Spleen (tissue), 11 donors: ENCODE measurements at regions not wholly inside any gene's neighbourhood (a gene's known extent, or its start where the extent isn't known, plus 50 kb on each side); places are given as distances from the start of the nearest gene placed in this dataset.

Experiments
- DNase-seq: peaks from one replicate; pipeline ENCODE4 v3.0.0-alpha.2; 2020
- H3K27ac ChIP-seq, 8 donors: fragments of 200-600 bp; sonication (generic) in 7 of 8; 1 replicate in 4 of 8; 2 replicates in 4 of 8; pipeline versions ENCODE4 v1.5.0 to v1.8.0; 2016 to 2021; ENCODE audit warnings: inconsistent platforms in 4 of 8, mild to moderate bottlenecking in 4 of 8, moderate library complexity in 1 of 8
- H3K27me3 ChIP-seq, 7 donors: fragments of 200-600 bp; sonication (generic) in 6 of 7; replicated peaks in 1 of 7; 1 replicate in 4 of 7; 2 replicates in 3 of 7; pipeline versions ENCODE4 v1.5.0 to v1.8.0; 2016 to 2021; ENCODE audit warnings: inconsistent platforms in 3 of 7, mild to moderate bottlenecking in 1 of 7
- H3K36me3 ChIP-seq, 6 donors: fragments of 200-600 bp; sonication (generic) in 5 of 6; 1 replicate in 4 of 6; 2 replicates in 2 of 6; pipeline versions ENCODE4 v1.5.0 to v1.8.0; 2016 to 2021; ENCODE audit warnings: inconsistent platforms in 2 of 6
- H3K4me1 ChIP-seq, 6 donors: fragments of 200-600 bp; sonication (generic) in 5 of 6; 1 replicate in 3 of 6; 2 replicates in 3 of 6; pipeline versions ENCODE4 v1.5.0 to v1.8.0; 2016 to 2021; ENCODE audit warnings: inconsistent platforms in 3 of 6
- H3K4me3 ChIP-seq, 8 donors: fragments of 200-600 bp; sonication (generic) in 7 of 8; 1 replicate in 4 of 8; 2 replicates in 4 of 8; pipeline versions ENCODE4 v1.5.0 to v1.8.0; 2016 to 2021; ENCODE audit warnings: inconsistent platforms in 4 of 8, mild to moderate bottlenecking in 4 of 8, moderate library complexity in 2 of 8
- H3K9me3 ChIP-seq, 8 donors: fragments of 200-600 bp; sonication (generic) in 7 of 8; 1 replicate in 4 of 8; 2 replicates in 4 of 8; pipeline versions ENCODE4 v1.5.0 to v1.8.0; 2016 to 2021; ENCODE audit warnings: inconsistent platforms in 4 of 8
- POLR2A ChIP-seq, 3 donors: fragments of 450-650 bp; IDR thresholded peaks; one replicate each; pipeline ENCODE4 v1.5.1; 2017; ENCODE audit warnings: antibody characterized with exemption in 3 of 3, mild to moderate bottlenecking in 1 of 3
- POLR2AphosphoS5 ChIP-seq, 3 donors: sonication (generic); formaldehyde crosslinking; IDR thresholded peaks; one replicate each; pipeline ENCODE4 v1.5.1; 2017; ENCODE audit warnings: antibody characterized with exemption in 3 of 3
- WGBS, 5 donors: extraction: QIAGEN DNeasy Blood & Tissue Kit in 3 of 5; methylation state at CpG; one replicate each; pipeline versions ENCODE4 v1.1.5 to v1.1.7; 2013 to 2018; 5-methylcytosine and 5-hydroxymethylcytosine counted together
- intact Hi-C: fragments of 100-400 bp; cut with DNase I; formaldehyde crosslinking; loops from one replicate; pipeline ENCODE4 v1.15.0; 2023; ENCODE audit warnings: low total_unique reads
- TF ChIP-seq, protein P1 (sequence below), 11 experiments: fragments of 200-600 bp in 7 of 11; fragments of 450-650 bp in 4 of 11; sonication (generic) in 4 of 11; IDR thresholded peaks in 8 of 11; conservative IDR thresholded peaks in 3 of 11; 1 replicate in 7 of 11; 2 replicates in 4 of 11; pipeline versions ENCODE4 v1.4.0 to v1.8.0; 2016 to 2021; ENCODE audit warnings: antibody characterized with exemption in 11 of 11, inconsistent platforms in 4 of 11, mild to moderate bottlenecking in 1 of 11
- donor health status: healthy with polysubstance abuse.
- donor health status: DM: no; HTN: no; CAD: no; lungs with moderate emphysema.
- donor health status: DM: no; HTN: no; CAD: no.
- donor health status: Bipolar disorder and iron deficiency.
- donor health status: healthy.
- donor health status: DM: no; HTN: no; CAD: no.
- donor health status: DM: yes; HTN: yes; CAD: no.

DNA sequence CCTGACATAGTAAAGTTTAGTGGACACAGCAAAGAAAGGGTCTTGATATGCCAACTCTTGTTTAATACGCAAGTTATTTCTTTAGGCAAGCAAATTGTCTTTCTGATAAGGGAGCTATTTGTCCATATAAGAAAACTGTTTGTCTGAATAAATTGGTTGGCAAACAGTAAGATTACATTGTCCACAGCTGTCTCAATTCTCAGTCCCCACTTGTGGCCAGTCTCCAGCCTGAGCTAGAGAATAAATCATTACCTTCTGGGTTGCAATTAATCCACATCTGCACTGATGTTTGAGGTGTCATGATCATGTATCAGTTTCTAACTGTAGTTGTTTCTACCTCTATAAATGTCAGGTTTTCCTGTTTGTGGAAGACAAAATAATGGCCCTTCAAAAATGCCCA lies 60.0 kb upstream of the TNR start:
- TF ChIP-seq POLR2A (IDR thresholded peaks at IDR 0.05) (no peak), POLR2AphosphoS5 (IDR thresholded peaks at IDR 0.05) (no peak)
- TF ChIP-seq, protein P1, sequence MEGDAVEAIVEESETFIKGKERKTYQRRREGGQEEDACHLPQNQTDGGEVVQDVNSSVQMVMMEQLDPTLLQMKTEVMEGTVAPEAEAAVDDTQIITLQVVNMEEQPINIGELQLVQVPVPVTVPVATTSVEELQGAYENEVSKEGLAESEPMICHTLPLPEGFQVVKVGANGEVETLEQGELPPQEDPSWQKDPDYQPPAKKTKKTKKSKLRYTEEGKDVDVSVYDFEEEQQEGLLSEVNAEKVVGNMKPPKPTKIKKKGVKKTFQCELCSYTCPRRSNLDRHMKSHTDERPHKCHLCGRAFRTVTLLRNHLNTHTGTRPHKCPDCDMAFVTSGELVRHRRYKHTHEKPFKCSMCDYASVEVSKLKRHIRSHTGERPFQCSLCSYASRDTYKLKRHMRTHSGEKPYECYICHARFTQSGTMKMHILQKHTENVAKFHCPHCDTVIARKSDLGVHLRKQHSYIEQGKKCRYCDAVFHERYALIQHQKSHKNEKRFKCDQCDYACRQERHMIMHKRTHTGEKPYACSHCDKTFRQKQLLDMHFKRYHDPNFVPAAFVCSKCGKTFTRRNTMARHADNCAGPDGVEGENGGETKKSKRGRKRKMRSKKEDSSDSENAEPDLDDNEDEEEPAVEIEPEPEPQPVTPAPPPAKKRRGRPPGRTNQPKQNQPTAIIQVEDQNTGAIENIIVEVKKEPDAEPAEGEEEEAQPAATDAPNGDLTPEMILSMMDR (IDR thresholded peaks at IDR 0.05 in 8 of 11, conservative IDR thresholded peaks at IDR 0.05 in 3 of 11), result no peak
- Histone ChIP-seq H3K4me3 (no peak overlapping the region), H3K36me3 (no peaks in the 10 kb centered on the region), H3K27ac (no peak overlapping the region), H3K27me3 (no peaks in the 10 kb centered on the region), H3K9me3 (no peaks in the 10 kb centered on the region), H3K4me1 (no peaks in the 10 kb centered on the region)
- no peak for DNase-seq
- WGBS, 5 donors, result 90 to 100% (median 95%) methylated on average over 1 of the region's 1 CpG
- intact Hi-C loops, result no loop called here

GRCh38 chr1:175802407-175803123 lies 59.2 kb upstream of the TNR start:
- DNase-seq, result no peak
- intact Hi-C loops, result no loop called here
- TF ChIP-seq POLR2AphosphoS5 (IDR thresholded peaks at IDR 0.05) (no peak), POLR2A (IDR thresholded peaks at IDR 0.05) (no peak)
- TF ChIP-seq, protein P1 (IDR thresholded peaks at IDR 0.05 in 8 of 11, conservative IDR thresholded peaks at IDR 0.05 in 3 of 11), result no peak

GRCh38 chr1:175801979-175802378 lies 58.6 kb upstream of the TNR start:
- Histone ChIP-seq H3K36me3 (no peaks in the 10 kb centered on the region), H3K4me1 (no peaks in the 10 kb centered on the region), H3K9me3 (no peaks in the 10 kb centered on the region), H3K27ac (no peak overlapping the region), H3K4me3 (no peak overlapping the region), H3K27me3 (no peaks in the 10 kb centered on the region)
- DNase-seq, result no peak
- intact Hi-C loops, result no loop called here
- TF ChIP-seq, protein P1 (IDR thresholded peaks at IDR 0.05 in 8 of 11, conservative IDR thresholded peaks at IDR 0.05 in 3 of 11), result no peak
- TF ChIP-seq POLR2AphosphoS5 (IDR thresholded peaks at IDR 0.05) (no peak), POLR2A (IDR thresholded peaks at IDR 0.05) (no peak)
- 68 to 84% (median 77%) methylated on average over 5 of the region's 5 CpGs for WGBS, 5 donors

More at GRCh38 chr1:175802407-175803123, 59.2 kb upstream of the TNR start:
- Histone ChIP-seq H3K27ac (no peak overlapping the region), H3K4me3 (no peak overlapping the region), H3K36me3 (no peaks in the 10 kb centered on the region), H3K9me3 (no peaks in the 10 kb centered on the region), H3K4me1 (no peaks in the 10 kb centered on the region), H3K27me3 (no peaks in the 10 kb centered on the region)
- 76 to 86% (median 80%) methylated on average over 10 of the region's 10 CpGs for WGBS, 5 donors

- TF ChIP-seq POLR2AphosphoS5 (IDR thresholded peaks at IDR 0.05) (no peak), POLR2A (IDR thresholded peaks at IDR 0.05) (no peak)
- TF ChIP-seq, protein P1 (IDR thresholded peaks at IDR 0.05 in 8 of 11, conservative IDR thresholded peaks at IDR 0.05 in 3 of 11), result no peak
- Histone ChIP-seq H3K9me3 (no peaks in the 10 kb centered on the region), H3K36me3 (no peaks in the 10 kb centered on the region), H3K4me3 (no peak overlapping the region), H3K27ac (no peak overlapping the region), H3K4me1 (no peaks in the 10 kb centered on the region), H3K27me3 (peaks cover 0 to 6% (median 0%) of the 10 kb centered on the region in 7 donors)
- no peak for DNase-seq
- intact Hi-C loops, result no loop called here
These were observed 54.2 kb upstream of the TNR start for GRCh38 chr1:175797576-175797975.
